ENCODE measurements at regions not wholly inside any gene's neighbourhood (a gene's known extent, or its start where the extent isn't known, plus 50 kb on each side); places are given as distances from the start of the nearest gene placed in this dataset.
A peak's percentile ranks its signal among the peaks of the same experiment; 100 is the strongest.

GRCh38 chr1:55334797-55335196, 119.6 kb upstream of the USP24 start:
- Histone ChIP-seq H3K9ac (ENCODE audit: low read depth, low read length) (no peak overlapping the region), H3K9me3 (replicated peaks; ENCODE audit: low read length) (no peaks in the 10 kb centered on the region), H3K4me3 (ENCODE audit: low read length) (no peak overlapping the region), H3K4me1 (ENCODE audit: control insufficient read depth, insufficient read depth, low read length) (peaks cover 4% of the 10 kb centered on the region), H3K36me3 (ENCODE audit: insufficient read depth, low read length) (no peaks in the 10 kb centered on the region), H3K4me2 (ENCODE audit: low read length) (no peak overlapping the region), H3K27me3 (ENCODE audit: control insufficient read depth, insufficient read depth, low read length) (no peaks in the 10 kb centered on the region)

DNA sequence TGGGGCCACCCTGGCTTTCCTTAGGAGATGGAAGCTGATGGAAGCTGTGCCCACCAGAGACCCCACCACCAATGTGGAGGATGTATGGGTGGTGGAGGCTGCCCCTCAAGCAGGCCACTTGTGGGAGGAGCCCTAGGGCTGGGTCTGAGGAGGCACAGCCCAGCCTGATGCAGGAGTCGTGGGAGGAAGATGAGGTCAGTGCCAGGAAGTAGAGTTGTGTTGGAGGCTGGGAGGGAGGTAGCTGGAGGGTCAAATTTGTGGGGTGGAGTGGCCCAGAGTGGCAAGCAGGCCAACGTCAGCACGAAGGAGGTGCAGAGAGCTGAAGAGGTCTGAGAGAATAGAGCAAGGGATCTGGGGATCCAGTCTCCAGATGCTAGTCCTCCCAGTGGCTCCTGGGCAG, 119.0 kb upstream of the USP24 start:
- no peaks in the 10 kb centered on the region for H3K36me3 ChIP-seq (ENCODE audit: insufficient read depth, low read length)
- no peak overlapping the region for H3K4me2 ChIP-seq (ENCODE audit: low read length)

DNA sequence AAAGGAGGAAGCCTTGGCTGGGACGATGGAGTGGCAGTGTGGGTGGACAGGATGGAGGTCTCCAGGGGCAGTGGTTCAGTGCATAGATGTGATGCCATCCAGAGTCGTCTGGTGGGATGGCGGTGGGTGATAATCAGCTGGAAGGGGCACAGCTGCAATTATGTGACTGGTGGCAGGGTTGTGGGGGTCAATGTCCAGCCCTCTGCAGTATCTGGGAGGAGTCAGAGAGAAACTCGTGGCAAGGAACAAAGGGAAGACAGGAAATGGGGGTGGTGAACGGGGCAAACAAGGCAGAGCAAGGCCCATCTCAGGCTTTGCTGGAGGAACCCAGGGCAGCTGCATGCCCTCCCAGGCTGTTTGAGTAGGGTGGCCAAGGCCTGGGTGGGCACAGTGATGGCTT, 118.3 kb upstream of the USP24 start:
- H3K36me3 ChIP-seq (ENCODE audit: insufficient read depth, low read length) = no peaks in the 10 kb centered on the region
- no peaks in the 10 kb centered on the region for H3K27me3 ChIP-seq (ENCODE audit: control insufficient read depth, insufficient read depth, low read length)
- no peak overlapping the region for H3K4me3 ChIP-seq (ENCODE audit: low read length)
- no peaks in the 10 kb centered on the region for H3K9me3 ChIP-seq (replicated peaks; ENCODE audit: low read length)
- no peak overlapping the region for H3K4me2 ChIP-seq (ENCODE audit: low read length)
- H3K4me1 ChIP-seq (ENCODE audit: control insufficient read depth, insufficient read depth, low read length) = peaks cover 4% of the 10 kb centered on the region
- H3K9ac ChIP-seq (ENCODE audit: low read depth, low read length) = no peak overlapping the region

More for the DNA sequence above, 119.0 kb upstream of the USP24 start:
- Histone ChIP-seq H3K4me3 (ENCODE audit: low read length) (no peak overlapping the region), H3K27me3 (ENCODE audit: control insufficient read depth, insufficient read depth, low read length) (no peaks in the 10 kb centered on the region), H3K4me1 (ENCODE audit: control insufficient read depth, insufficient read depth, low read length) (peaks cover 4% of the 10 kb centered on the region), H3K9me3 (replicated peaks; ENCODE audit: low read length) (no peaks in the 10 kb centered on the region), H3K9ac (ENCODE audit: low read depth, low read length) (no peak overlapping the region)

- Histone ChIP-seq H3K36me3 (ENCODE audit: insufficient read depth, low read length) (no peaks in the 10 kb centered on the region), H3K27me3 (ENCODE audit: control insufficient read depth, insufficient read depth, low read length) (no peaks in the 10 kb centered on the region), H3K4me3 (ENCODE audit: low read length) (no peak overlapping the region), H3K4me1 (ENCODE audit: control insufficient read depth, insufficient read depth, low read length) (peaks cover 4% of the 10 kb centered on the region), H3K9ac (ENCODE audit: low read depth, low read length) (no peak overlapping the region), H3K4me2 (ENCODE audit: low read length) (no peak overlapping the region), H3K9me3 (replicated peaks; ENCODE audit: low read length) (no peaks in the 10 kb centered on the region)
Observed at GRCh38 chr1:55331351-55331750, 116.2 kb upstream of the USP24 start.

- no peaks in the 10 kb centered on the region for H3K27me3 ChIP-seq (ENCODE audit: control insufficient read depth, insufficient read depth, low read length)
- H3K36me3 ChIP-seq (ENCODE audit: insufficient read depth, low read length) = no peaks in the 10 kb centered on the region
- no peak overlapping the region for H3K4me3 ChIP-seq (ENCODE audit: low read length)
- H3K9ac ChIP-seq (ENCODE audit: low read depth, low read length) = no peak overlapping the region
- H3K4me1 ChIP-seq (ENCODE audit: control insufficient read depth, insufficient read depth, low read length) = peaks cover 4% of the 10 kb centered on the region
- H3K9me3 ChIP-seq (replicated peaks; ENCODE audit: low read length) = no peaks in the 10 kb centered on the region
- H3K4me2 ChIP-seq (ENCODE audit: low read length) = no peak overlapping the region
Observed at GRCh38 chr1:55329808-55330432, 114.8 kb upstream of the USP24 start.

- Histone ChIP-seq H3K9me3 (replicated peaks; ENCODE audit: low read length) (no peaks in the 10 kb centered on the region), H3K4me3 (ENCODE audit: low read length) (no peak overlapping the region), H3K9ac (ENCODE audit: low read depth, low read length) (no peak overlapping the region), H3K27me3 (ENCODE audit: control insufficient read depth, insufficient read depth, low read length) (no peaks in the 10 kb centered on the region), H3K4me2 (ENCODE audit: low read length) (no peak overlapping the region), H3K36me3 (ENCODE audit: insufficient read depth, low read length) (no peaks in the 10 kb centered on the region), H3K4me1 (ENCODE audit: control insufficient read depth, insufficient read depth, low read length) (peaks cover 2% of the 10 kb centered on the region)
Observed at GRCh38 chr1:55329091-55329490, 113.9 kb upstream of the USP24 start.

DNA sequence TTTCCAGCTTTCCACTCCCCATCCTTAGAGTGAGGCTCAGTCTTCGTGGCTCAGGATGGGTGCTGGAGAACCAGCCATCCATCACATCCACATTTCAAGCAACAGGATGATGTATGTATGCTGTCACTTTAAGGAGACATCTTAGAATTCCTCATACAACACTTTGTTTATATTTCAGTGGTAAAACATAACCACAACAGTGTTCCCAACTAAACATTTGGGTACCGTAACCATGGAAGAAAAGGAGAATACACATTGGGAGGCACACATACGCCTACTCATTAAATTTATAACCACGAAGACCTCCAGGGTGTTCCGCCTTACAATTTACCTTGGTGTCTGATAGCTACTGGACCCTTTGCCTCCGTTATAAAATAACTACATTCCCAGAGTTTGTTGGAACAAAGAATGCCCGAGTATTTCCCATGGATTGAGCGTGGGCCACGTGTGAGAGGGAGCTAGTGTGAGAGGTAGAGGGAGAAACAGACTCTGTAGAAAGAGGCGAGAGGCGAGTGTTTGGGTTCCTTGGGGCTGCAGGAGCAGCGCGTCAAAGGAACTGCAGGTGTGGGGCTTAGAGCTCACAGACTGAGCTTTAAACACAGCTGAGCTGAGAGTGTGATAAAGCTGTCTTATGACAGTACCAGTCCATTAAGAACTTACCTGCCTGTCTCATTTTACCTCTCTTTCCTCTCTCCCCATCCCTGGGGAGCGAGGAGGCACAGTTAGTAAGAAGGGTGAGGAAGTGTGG, 111.5 kb upstream of the USP24 start:
- no peak overlapping the region for H3K9ac ChIP-seq (ENCODE audit: low read depth, low read length)
- no peaks in the 10 kb centered on the region for H3K27me3 ChIP-seq (ENCODE audit: control insufficient read depth, insufficient read depth, low read length)
- no peak overlapping the region for H3K4me3 ChIP-seq (ENCODE audit: low read length)

GRCh38 chr1:55323760-55324159, 108.6 kb upstream of the USP24 start:
- Histone ChIP-seq H3K27me3 (ENCODE audit: control insufficient read depth, insufficient read depth, low read length) (no peaks in the 10 kb centered on the region), H3K36me3 (ENCODE audit: insufficient read depth, low read length) (no peaks in the 10 kb centered on the region), H3K9me3 (replicated peaks; ENCODE audit: low read length) (no peaks in the 10 kb centered on the region), H3K4me2 (ENCODE audit: low read length) (no peak overlapping the region), H3K4me3 (ENCODE audit: low read length) (no peak overlapping the region), H3K4me1 (ENCODE audit: control insufficient read depth, insufficient read depth, low read length) (peaks cover 24% of the 10 kb centered on the region), H3K9ac (ENCODE audit: low read depth, low read length) (no peak overlapping the region)

More for the DNA sequence above, 111.5 kb upstream of the USP24 start:
- no peaks in the 10 kb centered on the region for H3K9me3 ChIP-seq (replicated peaks; ENCODE audit: low read length)
- no peak overlapping the region for H3K4me2 ChIP-seq (ENCODE audit: low read length)
- no peaks in the 10 kb centered on the region for H3K36me3 ChIP-seq (ENCODE audit: insufficient read depth, low read length)
- H3K4me1 ChIP-seq (ENCODE audit: control insufficient read depth, insufficient read depth, low read length) = peaks cover 18% of the 10 kb centered on the region

- Histone ChIP-seq H3K27me3 (ENCODE audit: control insufficient read depth, insufficient read depth, low read length) (no peaks in the 10 kb centered on the region), H3K36me3 (ENCODE audit: insufficient read depth, low read length) (no peaks in the 10 kb centered on the region), H3K4me2 (ENCODE audit: low read length) (no peak overlapping the region), H3K9me3 (replicated peaks; ENCODE audit: low read length) (no peaks in the 10 kb centered on the region), H3K4me3 (ENCODE audit: low read length) (no peak overlapping the region), H3K9ac (ENCODE audit: low read depth, low read length) (no peak overlapping the region), H3K4me1 (ENCODE audit: control insufficient read depth, insufficient read depth, low read length) (peaks cover 24% of the 10 kb centered on the region)
Observed at GRCh38 chr1:55322842-55323241, 107.7 kb upstream of the USP24 start.

DNA sequence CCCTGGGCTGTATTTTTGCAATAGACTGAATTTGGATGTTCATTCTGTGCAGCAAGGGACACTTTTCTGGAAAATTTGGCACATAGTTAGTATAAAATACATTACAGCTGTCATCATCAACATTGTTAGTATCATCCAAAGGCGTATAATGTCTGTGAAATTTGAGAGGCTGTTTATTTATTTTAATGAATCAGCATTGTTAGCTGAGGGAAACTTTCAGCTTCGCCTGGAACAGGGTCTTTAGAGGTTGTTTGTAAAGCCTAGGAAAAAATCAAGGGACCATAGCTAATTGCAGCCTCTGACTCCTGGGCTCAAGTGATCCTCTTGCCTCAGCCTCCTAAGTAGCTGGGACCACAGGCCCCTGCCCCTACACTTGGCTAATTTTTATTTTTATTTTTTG, 106.8 kb upstream of the USP24 start:
- Histone ChIP-seq H3K4me2 (ENCODE audit: low read length) (peak overlapping the region; percentile 20), H3K27me3 (ENCODE audit: control insufficient read depth, insufficient read depth, low read length) (no peaks in the 10 kb centered on the region), H3K9ac (ENCODE audit: low read depth, low read length) (no peak overlapping the region), H3K4me3 (ENCODE audit: low read length) (no peak overlapping the region), H3K9me3 (replicated peaks; ENCODE audit: low read length) (no peaks in the 10 kb centered on the region), H3K36me3 (ENCODE audit: insufficient read depth, low read length) (no peaks in the 10 kb centered on the region), H3K4me1 (ENCODE audit: control insufficient read depth, insufficient read depth, low read length) (peaks cover 24% of the 10 kb centered on the region)

DNA sequence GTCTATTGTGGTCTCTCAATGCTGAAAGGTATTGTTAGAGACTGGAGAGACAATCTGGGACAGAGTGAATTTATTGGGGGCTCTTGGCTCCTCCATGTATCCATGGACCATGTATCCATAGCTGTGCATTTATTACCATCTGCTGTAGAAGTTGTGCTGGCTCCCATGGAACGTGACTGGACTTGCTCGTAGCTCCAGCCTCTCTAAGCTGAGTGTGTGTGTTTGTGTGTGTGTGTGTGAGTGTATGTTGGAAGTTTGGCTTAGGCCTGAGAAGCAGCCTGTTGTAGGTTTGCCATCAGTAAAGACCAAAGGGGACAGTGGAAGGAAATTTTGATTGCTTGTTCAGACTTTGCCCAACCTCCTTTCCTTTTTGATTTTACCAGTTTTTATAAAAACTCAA, 105.7 kb upstream of the USP24 start:
- peaks cover 24% of the 10 kb centered on the region for H3K4me1 ChIP-seq (ENCODE audit: control insufficient read depth, insufficient read depth, low read length)

More for the DNA sequence above, 105.7 kb upstream of the USP24 start:
- H3K9ac ChIP-seq (ENCODE audit: low read depth, low read length) = no peak overlapping the region
- no peak overlapping the region for H3K4me2 ChIP-seq (ENCODE audit: low read length)
- no peaks in the 10 kb centered on the region for H3K9me3 ChIP-seq (replicated peaks; ENCODE audit: low read length)
- H3K36me3 ChIP-seq (ENCODE audit: insufficient read depth, low read length) = no peaks in the 10 kb centered on the region
- H3K27me3 ChIP-seq (ENCODE audit: control insufficient read depth, insufficient read depth, low read length) = no peaks in the 10 kb centered on the region
- no peak overlapping the region for H3K4me3 ChIP-seq (ENCODE audit: low read length)
